DMS53 (cell line): ENCODE measurements at regions not wholly inside any gene's neighbourhood (a gene's known extent, or its start where the extent isn't known, plus 50 kb on each side); places are given as distances from the start of the nearest gene placed in this dataset.
"Not testable (repeated sequence)": the region's sequence is repeated elsewhere in the genome, so short reads cannot be mapped to it uniquely, and the experiment has no call there.

Source experiments
- DNase-seq: peaks from one replicate; lab custom pipeline; 2025; lab: John Stamatoyannopoulos, UW

- no peak for DNase-seq
Observed at GRCh38 chr13:50526661-50527071, 316.8 kb downstream of the DLEU7 start.

GRCh38 chr13:50527188-50527587 is 316.3 kb downstream of the DLEU7 start:
- DNase-seq = no peak

- DNase-seq = peak; percentile 54
Observed at GRCh38 chr13:50527612-50528509, 315.6 kb downstream of the DLEU7 start.

GRCh38 chr13:50529154-50529882 is 314.2 kb downstream of the DLEU7 start:
- peak; percentile 14 for DNase-seq

GRCh38 chr13:50531917-50532899 is 311.3 kb downstream of the DLEU7 start:
- DNase-seq = peak; percentile 41

GRCh38 chr13:50535050-50535449 is 308.4 kb downstream of the DLEU7 start:
- DNase-seq = no peak

- DNase-seq = no peak
Observed at GRCh38 chr13:50537029-50537428, 306.5 kb downstream of the DLEU7 start.

- DNase-seq = no peak
Observed at GRCh38 chr13:50539791-50540530, 303.5 kb downstream of the DLEU7 start.

- no peak for DNase-seq
Observed at GRCh38 chr13:50543141-50543540, 300.4 kb downstream of the DLEU7 start.

GRCh38 chr13:50543782-50544181 is 299.7 kb downstream of the DLEU7 start:
- DNase-seq = no peak

- no peak for DNase-seq
Observed at GRCh38 chr13:50544211-50544610, 299.3 kb downstream of the DLEU7 start.

- not testable (repeated sequence) for DNase-seq
Observed at GRCh38 chr13:50547175-50547574, 296.3 kb downstream of the DLEU7 start.

- DNase-seq = no peak
Observed at GRCh38 chr13:50548586-50548985, 294.9 kb downstream of the DLEU7 start.

- no peak for DNase-seq
Observed at GRCh38 chr13:50549221-50549942, 294.1 kb downstream of the DLEU7 start.

GRCh38 chr13:50550151-50550550 is 293.3 kb downstream of the DLEU7 start:
- DNase-seq = no peak

GRCh38 chr13:50552424-50552966 is 291.0 kb downstream of the DLEU7 start:
- no peak for DNase-seq

- no peak for DNase-seq
Observed at GRCh38 chr13:50561739-50562138, 281.8 kb downstream of the DLEU7 start.

- no peak for DNase-seq
Observed at GRCh38 chr13:50566646-50567045, 276.8 kb downstream of the DLEU7 start.

- no peak for DNase-seq
Observed at GRCh38 chr13:50572129-50572528, 271.4 kb downstream of the DLEU7 start.

GRCh38 chr13:50573066-50573465 is 270.4 kb downstream of the DLEU7 start:
- no peak for DNase-seq
